ENCODE measurements at regions not wholly inside any gene's neighbourhood (a gene's known extent, or its start where the extent isn't known, plus 50 kb on each side); places are given as distances from the start of the nearest gene placed in this dataset.

GRCh38 chr18:24628326-24628725 is 167.9 kb downstream of the HRH4 start:
- peaks cover 0 to 3% (median 0%) of the 10 kb centered on the region in 4 donors for H3K9me3 ChIP-seq (ENCODE audit: control insufficient read depth in 4 of 4, low read length in 3 of 4)
- peaks cover 0 to 3% (median 0%) of the 10 kb centered on the region in 4 donors for H3K27me3 ChIP-seq (ENCODE audit: control insufficient read depth in 4 of 4, insufficient read depth in 4 of 4, low read length in 3 of 4)
- H3K27ac ChIP-seq (ENCODE audit: low read depth in 1 of 2, low read length in 2 of 2): no peak overlapping the region
- 49% methylated on average over 1 of the region's 1 CpG for WGBS
- H3K36me3 ChIP-seq (ENCODE audit: control insufficient read depth in 4 of 4, insufficient read depth in 3 of 4, low read depth in 1 of 4, low read length in 3 of 4): no peaks in the 10 kb centered on the region
- H3K9ac ChIP-seq (ENCODE audit: low read depth in 1 of 2, low read length in 2 of 2): no peak overlapping the region
- no peak overlapping the region for H3K4me3 ChIP-seq (ENCODE audit: low read depth in 1 of 3, low read length in 3 of 3)
- no peaks in the 10 kb centered on the region for H3K4me1 ChIP-seq (ENCODE audit: control insufficient read depth in 4 of 4, insufficient read depth in 4 of 4, low read length in 3 of 4)
- DNase-seq (ENCODE audit: low spot score): no peak
- TF ChIP-seq CTCF (IDR thresholded peaks at IDR 0.05; ENCODE audit: low read depth, low read length, missing input control) (no peak), HNF4G (IDR thresholded peaks at IDR 0.05) (no peak)

DNA sequence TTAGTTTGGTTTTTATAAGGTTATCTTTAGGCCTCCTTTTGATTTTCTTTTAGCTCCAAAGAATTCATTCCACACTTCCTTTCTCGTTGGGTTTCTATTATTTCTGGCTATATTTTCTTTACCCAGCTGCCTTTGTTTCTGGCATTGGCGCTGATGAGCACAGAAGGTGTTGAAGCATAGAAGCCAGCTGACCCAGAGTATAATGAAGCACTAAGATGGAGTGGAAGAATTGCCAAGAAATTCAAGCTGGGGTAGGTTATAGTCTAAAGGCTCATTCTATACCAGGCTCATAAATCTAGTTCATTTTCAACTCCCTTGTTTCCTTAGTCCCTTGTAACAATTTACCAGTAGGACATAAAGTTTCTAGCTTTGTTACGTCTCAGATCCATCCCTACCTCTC is 169.5 kb downstream of the HRH4 start:
- no peak for TF ChIP-seq FOXA1 (IDR thresholded peaks at IDR 0.05)
- TF ChIP-seq, protein P1, sequence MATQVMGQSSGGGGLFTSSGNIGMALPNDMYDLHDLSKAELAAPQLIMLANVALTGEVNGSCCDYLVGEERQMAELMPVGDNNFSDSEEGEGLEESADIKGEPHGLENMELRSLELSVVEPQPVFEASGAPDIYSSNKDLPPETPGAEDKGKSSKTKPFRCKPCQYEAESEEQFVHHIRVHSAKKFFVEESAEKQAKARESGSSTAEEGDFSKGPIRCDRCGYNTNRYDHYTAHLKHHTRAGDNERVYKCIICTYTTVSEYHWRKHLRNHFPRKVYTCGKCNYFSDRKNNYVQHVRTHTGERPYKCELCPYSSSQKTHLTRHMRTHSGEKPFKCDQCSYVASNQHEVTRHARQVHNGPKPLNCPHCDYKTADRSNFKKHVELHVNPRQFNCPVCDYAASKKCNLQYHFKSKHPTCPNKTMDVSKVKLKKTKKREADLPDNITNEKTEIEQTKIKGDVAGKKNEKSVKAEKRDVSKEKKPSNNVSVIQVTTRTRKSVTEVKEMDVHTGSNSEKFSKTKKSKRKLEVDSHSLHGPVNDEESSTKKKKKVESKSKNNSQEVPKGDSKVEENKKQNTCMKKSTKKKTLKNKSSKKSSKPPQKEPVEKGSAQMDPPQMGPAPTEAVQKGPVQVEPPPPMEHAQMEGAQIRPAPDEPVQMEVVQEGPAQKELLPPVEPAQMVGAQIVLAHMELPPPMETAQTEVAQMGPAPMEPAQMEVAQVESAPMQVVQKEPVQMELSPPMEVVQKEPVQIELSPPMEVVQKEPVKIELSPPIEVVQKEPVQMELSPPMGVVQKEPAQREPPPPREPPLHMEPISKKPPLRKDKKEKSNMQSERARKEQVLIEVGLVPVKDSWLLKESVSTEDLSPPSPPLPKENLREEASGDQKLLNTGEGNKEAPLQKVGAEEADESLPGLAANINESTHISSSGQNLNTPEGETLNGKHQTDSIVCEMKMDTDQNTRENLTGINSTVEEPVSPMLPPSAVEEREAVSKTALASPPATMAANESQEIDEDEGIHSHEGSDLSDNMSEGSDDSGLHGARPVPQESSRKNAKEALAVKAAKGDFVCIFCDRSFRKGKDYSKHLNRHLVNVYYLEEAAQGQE (IDR thresholded peaks at IDR 0.05): no peak
- TF ChIP-seq RXRA (IDR thresholded peaks at IDR 0.05): no peak
- TF ChIP-seq HNF4G (IDR thresholded peaks at IDR 0.05): no peak
- no peak for TF ChIP-seq JUND (IDR thresholded peaks at IDR 0.05)
- TF ChIP-seq MAX (IDR thresholded peaks at IDR 0.05): no peak
- TF ChIP-seq, protein P2, sequence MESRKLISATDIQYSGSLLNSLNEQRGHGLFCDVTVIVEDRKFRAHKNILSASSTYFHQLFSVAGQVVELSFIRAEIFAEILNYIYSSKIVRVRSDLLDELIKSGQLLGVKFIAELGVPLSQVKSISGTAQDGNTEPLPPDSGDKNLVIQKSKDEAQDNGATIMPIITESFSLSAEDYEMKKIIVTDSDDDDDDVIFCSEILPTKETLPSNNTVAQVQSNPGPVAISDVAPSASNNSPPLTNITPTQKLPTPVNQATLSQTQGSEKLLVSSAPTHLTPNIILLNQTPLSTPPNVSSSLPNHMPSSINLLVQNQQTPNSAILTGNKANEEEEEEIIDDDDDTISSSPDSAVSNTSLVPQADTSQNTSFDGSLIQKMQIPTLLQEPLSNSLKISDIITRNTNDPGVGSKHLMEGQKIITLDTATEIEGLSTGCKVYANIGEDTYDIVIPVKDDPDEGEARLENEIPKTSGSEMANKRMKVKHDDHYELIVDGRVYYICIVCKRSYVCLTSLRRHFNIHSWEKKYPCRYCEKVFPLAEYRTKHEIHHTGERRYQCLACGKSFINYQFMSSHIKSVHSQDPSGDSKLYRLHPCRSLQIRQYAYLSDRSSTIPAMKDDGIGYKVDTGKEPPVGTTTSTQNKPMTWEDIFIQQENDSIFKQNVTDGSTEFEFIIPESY (IDR thresholded peaks at IDR 0.05): no peak
- TF ChIP-seq GABPA (IDR thresholded peaks at IDR 0.05 in 1 of 2, conservative IDR thresholded peaks at IDR 0.05 in 1 of 2): no peak
- no peak for TF ChIP-seq CTCF (IDR thresholded peaks at IDR 0.05; ENCODE audit: low read depth, low read length, missing input control)
- TF ChIP-seq NR2F2 (IDR thresholded peaks at IDR 0.05): no peak
- no peak for TF ChIP-seq FOXA2 (IDR thresholded peaks at IDR 0.05)
- TF ChIP-seq YY1 (IDR thresholded peaks at IDR 0.05): no peak
- TF ChIP-seq TAF1 (conservative IDR thresholded peaks at IDR 0.05): no peak
- TF ChIP-seq RAD21 (IDR thresholded peaks at IDR 0.05): no peak
- TF ChIP-seq, protein P3, sequence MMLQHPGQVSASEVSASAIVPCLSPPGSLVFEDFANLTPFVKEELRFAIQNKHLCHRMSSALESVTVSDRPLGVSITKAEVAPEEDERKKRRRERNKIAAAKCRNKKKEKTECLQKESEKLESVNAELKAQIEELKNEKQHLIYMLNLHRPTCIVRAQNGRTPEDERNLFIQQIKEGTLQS (IDR thresholded peaks at IDR 0.05): no peak
- TF ChIP-seq SP1 (IDR thresholded peaks at IDR 0.05): no peak
- no peak for TF ChIP-seq HNF4A (conservative IDR thresholded peaks at IDR 0.05)
- TF ChIP-seq EGR1 (IDR thresholded peaks at IDR 0.05; ENCODE audit: low read depth in 2 of 2): no peak
- WGBS: 56% methylated on average over 3 of the region's 3 CpGs
- H3K9ac ChIP-seq (ENCODE audit: low read depth in 1 of 2, low read length in 2 of 2): no peak overlapping the region
- H3K27ac ChIP-seq (ENCODE audit: low read depth in 1 of 2, low read length in 2 of 2): no peak overlapping the region
- no peaks in the 10 kb centered on the region for H3K36me3 ChIP-seq (ENCODE audit: control insufficient read depth in 4 of 4, insufficient read depth in 3 of 4, low read depth in 1 of 4, low read length in 3 of 4)
- H3K27me3 ChIP-seq (ENCODE audit: control insufficient read depth in 4 of 4, insufficient read depth in 4 of 4, low read length in 3 of 4): peaks cover 0 to 3% (median 0%) of the 10 kb centered on the region in 4 donors
- H3K4me1 ChIP-seq (ENCODE audit: control insufficient read depth in 4 of 4, insufficient read depth in 4 of 4, low read length in 3 of 4): no peaks in the 10 kb centered on the region
- no peak overlapping the region for H3K4me3 ChIP-seq (ENCODE audit: low read depth in 1 of 3, low read length in 3 of 3)
- peaks cover 0 to 3% (median 0%) of the 10 kb centered on the region in 4 donors for H3K9me3 ChIP-seq (ENCODE audit: control insufficient read depth in 4 of 4, low read length in 3 of 4)
- no peak for DNase-seq (ENCODE audit: low spot score)

All from liver (tissue), 8 donors.